DOHH2 (cell line): ENCODE measurements at regions not wholly inside any gene's neighbourhood (a gene's known extent, or its start where the extent isn't known, plus 50 kb on each side); places are given as distances from the start of the nearest gene placed in this dataset.

Source experiments
- CTCF ChIP-seq: fragments of 200-600 bp; sonication (generic); IDR thresholded peaks from one replicate; pipeline ENCODE4 v1.5.1; 2014; ENCODE audit warnings: antibody characterized with exemption, mild to moderate bottlenecking, low read depth, low read length; ENCODE audit not compliant: poor library complexity, severe bottlenecking
- EZH2phosphoT487 ChIP-seq: fragments of 200-600 bp; sonication (generic); IDR thresholded peaks from 2 replicates; pipeline ENCODE4 v1.6.1; 2017; ENCODE audit warnings: borderline replicate concordance, mild to moderate bottlenecking, antibody characterized with exemption, low read length, moderate library complexity, mixed read lengths

- TF ChIP-seq CTCF (no peak), EZH2phosphoT487 (no peak)
These were observed 86.2 kb upstream of the TMTC1 start for GRCh38 chr12:29869946-29870345.
